WTC11 (cell line): ENCODE measurements at regions not wholly inside any gene's neighbourhood (a gene's known extent, or its start where the extent isn't known, plus 50 kb on each side); places are given as distances from the start of the nearest gene placed in this dataset.

Source experiments
- ATAC-seq: fragments of 200-7000 bp; cut with Tn5 transposase; 2 replicates; pipeline ENCODE4 v1.10.0; 2021; ENCODE audit warnings: mild to moderate bottlenecking, moderate library complexity
- CTCF ChIA-PET: fragments of 300-600 bp; sonication (Branson Sonifier 250); formaldehyde crosslinking; loops from one replicate; lab custom pipeline; 2021; ENCODE audit warnings: antibody characterized with exemption; lab: Charles Lee
- POLR2A ChIA-PET: fragments of 350-600 bp; sonication (Branson Sonifier 250); formaldehyde crosslinking; loops from one replicate; lab custom pipeline; 2021; ENCODE audit warnings: antibody characterized with exemption; lab: Charles Lee
- DNase-seq: peaks from one replicate; pipeline ENCODE4 v3.0.0; 2021; ENCODE audit warnings: low spot score
- H3K27ac Mint-ChIP-seq: 2 replicates; pipeline ENCODE4 v1.8.0; 2021; ENCODE audit warnings: mixed read lengths
- H3K27me3 Mint-ChIP-seq: 2 replicates; pipeline ENCODE4 v1.8.0; 2021; ENCODE audit warnings: low read depth, mild to moderate bottlenecking, moderate library complexity, mixed read lengths
- H3K36me3 Mint-ChIP-seq: 2 replicates; pipeline ENCODE4 v1.8.0; 2021; ENCODE audit warnings: mixed read lengths
- H3K4me1 Mint-ChIP-seq: 2 replicates; pipeline ENCODE4 v1.8.0; 2022; ENCODE audit warnings: mixed read lengths
- H3K4me3 Mint-ChIP-seq: 2 replicates; pipeline ENCODE4 v1.8.0; 2021; ENCODE audit warnings: mild to moderate bottlenecking, moderate library complexity, mixed read lengths
- H3K9me3 Mint-ChIP-seq: 2 replicates; pipeline ENCODE4 v1.8.0; 2021; ENCODE audit warnings: mixed read lengths
- ATF1 ChIP-seq: sonication (generic); formaldehyde crosslinking; IDR thresholded peaks from 2 replicates; pipeline ENCODE4 v1.8.1; 2023; ENCODE audit warnings: mild to moderate bottlenecking, moderate library complexity, missing genetic modification reagents
- ETV6 ChIP-seq: sonication (generic); formaldehyde crosslinking; IDR thresholded peaks from 2 replicates; pipeline ENCODE4 v1.8.1; 2022; ENCODE audit warnings: mild to moderate bottlenecking, missing genetic modification reagents
- FOXK1 ChIP-seq: sonication (generic); formaldehyde crosslinking; IDR thresholded peaks from 2 replicates; pipeline ENCODE4 v1.8.0; 2022; ENCODE audit warnings: mild to moderate bottlenecking, moderate library complexity, missing genetic modification reagents
- GABPB1 ChIP-seq: sonication (generic); formaldehyde crosslinking; IDR thresholded peaks from 2 replicates; pipeline ENCODE4 v1.8.1; 2023; ENCODE audit warnings: mild to moderate bottlenecking, missing genetic modification reagents
- RELA ChIP-seq: sonication (generic); formaldehyde crosslinking; IDR thresholded peaks from 2 replicates; pipeline ENCODE4 v1.8.1; 2022; ENCODE audit warnings: missing genetic modification reagents, mild to moderate bottlenecking, borderline replicate concordance
- SMAD3 ChIP-seq: sonication (generic); formaldehyde crosslinking; IDR thresholded peaks from 2 replicates; pipeline ENCODE4 v1.8.0; 2022; ENCODE audit warnings: missing genetic modification reagents, mild to moderate bottlenecking, borderline replicate concordance
- SMAD4 ChIP-seq: sonication (generic); formaldehyde crosslinking; IDR thresholded peaks from 2 replicates; pipeline ENCODE4 v1.8.0; 2022; ENCODE audit warnings: mild to moderate bottlenecking, missing genetic modification reagents
- TCF7 ChIP-seq: sonication (generic); formaldehyde crosslinking; IDR thresholded peaks from 2 replicates; pipeline ENCODE4 v1.8.0; 2022; ENCODE audit warnings: mild to moderate bottlenecking, low read depth, missing genetic modification reagents, moderate library complexity
- TP53 ChIP-seq: sonication (generic); formaldehyde crosslinking; IDR thresholded peaks from 2 replicates; pipeline ENCODE4 v1.8.1; 2023; ENCODE audit warnings: mild to moderate bottlenecking, missing genetic modification reagents
- ZNF232 ChIP-seq: sonication (generic); formaldehyde crosslinking; IDR thresholded peaks from 2 replicates; pipeline ENCODE4 v1.8.0; 2022; ENCODE audit warnings: mild to moderate bottlenecking, missing genetic modification reagents
- TF ChIP-seq, protein P1 (sequence below): sonication (generic); formaldehyde crosslinking; IDR thresholded peaks from 2 replicates; pipeline ENCODE4 v1.8.1; 2022; ENCODE audit warnings: mild to moderate bottlenecking, moderate library complexity, missing genetic modification reagents
- TF ChIP-seq, protein P2 (sequence below): sonication (generic); formaldehyde crosslinking; IDR thresholded peaks from 2 replicates; pipeline ENCODE4 v1.8.1; 2022; ENCODE audit warnings: low read depth, missing genetic modification reagents, borderline replicate concordance
- TF ChIP-seq, protein P3 (sequence below): sonication (generic); formaldehyde crosslinking; IDR thresholded peaks from 2 replicates; pipeline ENCODE4 v1.8.1; 2023; ENCODE audit warnings: mild to moderate bottlenecking, missing genetic modification reagents, moderate library complexity
- TF ChIP-seq, protein P4 (sequence below): sonication (generic); formaldehyde crosslinking; IDR thresholded peaks from 2 replicates; pipeline ENCODE4 v1.8.0; 2023; ENCODE audit warnings: mild to moderate bottlenecking, missing genetic modification reagents
- TF ChIP-seq, protein P5 (sequence below): sonication (generic); formaldehyde crosslinking; IDR thresholded peaks from 2 replicates; pipeline ENCODE4 v1.8.1; 2022; ENCODE audit warnings: mild to moderate bottlenecking, missing genetic modification reagents, moderate library complexity, borderline replicate concordance
- TF ChIP-seq, protein P6 (sequence below): sonication (generic); formaldehyde crosslinking; IDR thresholded peaks from 2 replicates; pipeline ENCODE4 v1.8.0; 2023; ENCODE audit warnings: missing genetic modification reagents
- TF ChIP-seq, protein P7 (sequence below): fragments of 250-450 bp; sonication (Bioruptor Pico); IDR thresholded peaks from 2 replicates; pipeline ENCODE4 v1.9.0; 2021; ENCODE audit warnings: moderate library complexity, mild to moderate bottlenecking, inconsistent platforms, borderline replicate concordance
- TF ChIP-seq, protein P8 (sequence below): fragments of 250-450 bp; sonication (Bioruptor Pico); IDR thresholded peaks from 2 replicates; pipeline ENCODE4 v1.9.0; 2021; ENCODE audit warnings: mild to moderate bottlenecking
- TF ChIP-seq, protein P9 (sequence below): sonication (generic); formaldehyde crosslinking; IDR thresholded peaks from 2 replicates; pipeline ENCODE4 v1.8.0; 2022; ENCODE audit warnings: mild to moderate bottlenecking, missing genetic modification reagents
- TF ChIP-seq, protein P10 (sequence below): sonication (generic); formaldehyde crosslinking; conservative IDR thresholded peaks from 2 replicates; pipeline ENCODE4 v1.8.1; 2022; ENCODE audit warnings: mild to moderate bottlenecking, missing genetic modification reagents

DNA sequence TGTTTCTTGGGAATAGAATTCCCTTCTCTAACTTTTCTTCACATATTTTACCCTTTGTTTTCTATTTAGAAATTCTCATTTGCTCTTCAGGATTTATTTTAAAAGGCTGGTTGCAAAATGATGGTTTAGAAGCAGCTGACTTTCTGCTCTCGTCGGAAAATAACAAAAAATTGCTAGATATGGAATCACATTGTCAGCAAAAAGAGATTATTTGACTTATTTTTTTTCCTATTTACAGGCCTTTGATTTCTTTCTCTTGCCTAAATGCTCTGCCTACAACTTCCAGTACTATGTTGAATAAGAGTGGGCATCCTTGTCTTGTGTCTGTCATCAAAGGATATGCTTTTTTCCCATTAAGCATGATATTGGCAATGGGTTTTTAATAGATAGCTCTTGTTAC is 1619.1 kb upstream of the ACO1 start (continued):
- TF ChIP-seq, protein P1, sequence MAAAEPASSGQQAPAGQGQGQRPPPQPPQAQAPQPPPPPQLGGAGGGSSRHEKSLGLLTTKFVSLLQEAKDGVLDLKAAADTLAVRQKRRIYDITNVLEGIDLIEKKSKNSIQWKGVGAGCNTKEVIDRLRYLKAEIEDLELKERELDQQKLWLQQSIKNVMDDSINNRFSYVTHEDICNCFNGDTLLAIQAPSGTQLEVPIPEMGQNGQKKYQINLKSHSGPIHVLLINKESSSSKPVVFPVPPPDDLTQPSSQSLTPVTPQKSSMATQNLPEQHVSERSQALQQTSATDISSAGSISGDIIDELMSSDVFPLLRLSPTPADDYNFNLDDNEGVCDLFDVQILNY (CRISPR knock-in tag) = no peak

DNA sequence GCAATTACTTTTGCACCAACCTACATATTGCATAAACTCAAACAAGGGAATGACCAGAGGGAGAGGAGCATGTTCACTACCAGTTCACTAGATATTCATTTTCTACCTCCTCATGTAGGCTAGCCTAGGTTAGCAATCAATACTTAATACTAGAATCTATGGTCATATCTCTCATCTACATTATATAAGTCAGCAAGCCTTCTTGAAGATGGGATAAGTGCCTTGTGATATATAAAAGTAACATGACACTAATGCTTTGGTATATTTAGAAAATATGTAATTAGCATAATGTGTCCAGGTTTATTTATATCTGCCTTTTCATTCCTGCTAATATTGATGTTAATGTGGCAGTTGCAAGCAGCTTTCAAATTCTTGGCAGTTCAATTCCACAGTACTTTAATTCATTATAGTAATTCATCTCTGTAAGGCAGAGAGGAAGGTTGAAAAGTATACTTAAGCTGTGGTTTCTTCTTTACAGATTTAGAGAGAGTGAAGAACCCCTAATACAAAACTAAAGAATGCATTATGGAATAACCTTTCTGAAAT is 1613.2 kb upstream of the ACO1 start:
- peaks cover 2% of the 10 kb centered on the region; the same call in 1 of the 2 replicates for H3K36me3 Mint-ChIP-seq
- H3K4me3 Mint-ChIP-seq = no peak overlapping the region
- ATAC-seq (no peak), DNase-seq (no peak)
- no peak for TF ChIP-seq RELA
- no peak for TF ChIP-seq GABPB1 (CRISPR knock-in tag)
- TF ChIP-seq, protein P2, sequence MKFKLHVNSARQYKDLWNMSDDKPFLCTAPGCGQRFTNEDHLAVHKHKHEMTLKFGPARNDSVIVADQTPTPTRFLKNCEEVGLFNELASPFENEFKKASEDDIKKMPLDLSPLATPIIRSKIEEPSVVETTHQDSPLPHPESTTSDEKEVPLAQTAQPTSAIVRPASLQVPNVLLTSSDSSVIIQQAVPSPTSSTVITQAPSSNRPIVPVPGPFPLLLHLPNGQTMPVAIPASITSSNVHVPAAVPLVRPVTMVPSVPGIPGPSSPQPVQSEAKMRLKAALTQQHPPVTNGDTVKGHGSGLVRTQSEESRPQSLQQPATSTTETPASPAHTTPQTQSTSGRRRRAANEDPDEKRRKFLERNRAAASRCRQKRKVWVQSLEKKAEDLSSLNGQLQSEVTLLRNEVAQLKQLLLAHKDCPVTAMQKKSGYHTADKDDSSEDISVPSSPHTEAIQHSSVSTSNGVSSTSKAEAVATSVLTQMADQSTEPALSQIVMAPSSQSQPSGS (CRISPR knock-in tag) = no peak
- TF ChIP-seq, protein P3, sequence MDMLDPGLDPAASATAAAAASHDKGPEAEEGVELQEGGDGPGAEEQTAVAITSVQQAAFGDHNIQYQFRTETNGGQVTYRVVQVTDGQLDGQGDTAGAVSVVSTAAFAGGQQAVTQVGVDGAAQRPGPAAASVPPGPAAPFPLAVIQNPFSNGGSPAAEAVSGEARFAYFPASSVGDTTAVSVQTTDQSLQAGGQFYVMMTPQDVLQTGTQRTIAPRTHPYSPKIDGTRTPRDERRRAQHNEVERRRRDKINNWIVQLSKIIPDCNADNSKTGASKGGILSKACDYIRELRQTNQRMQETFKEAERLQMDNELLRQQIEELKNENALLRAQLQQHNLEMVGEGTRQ = no peak
- no peak for TF ChIP-seq FOXK1
- no peak for TF ChIP-seq ETV6
- TF ChIP-seq, protein P4, sequence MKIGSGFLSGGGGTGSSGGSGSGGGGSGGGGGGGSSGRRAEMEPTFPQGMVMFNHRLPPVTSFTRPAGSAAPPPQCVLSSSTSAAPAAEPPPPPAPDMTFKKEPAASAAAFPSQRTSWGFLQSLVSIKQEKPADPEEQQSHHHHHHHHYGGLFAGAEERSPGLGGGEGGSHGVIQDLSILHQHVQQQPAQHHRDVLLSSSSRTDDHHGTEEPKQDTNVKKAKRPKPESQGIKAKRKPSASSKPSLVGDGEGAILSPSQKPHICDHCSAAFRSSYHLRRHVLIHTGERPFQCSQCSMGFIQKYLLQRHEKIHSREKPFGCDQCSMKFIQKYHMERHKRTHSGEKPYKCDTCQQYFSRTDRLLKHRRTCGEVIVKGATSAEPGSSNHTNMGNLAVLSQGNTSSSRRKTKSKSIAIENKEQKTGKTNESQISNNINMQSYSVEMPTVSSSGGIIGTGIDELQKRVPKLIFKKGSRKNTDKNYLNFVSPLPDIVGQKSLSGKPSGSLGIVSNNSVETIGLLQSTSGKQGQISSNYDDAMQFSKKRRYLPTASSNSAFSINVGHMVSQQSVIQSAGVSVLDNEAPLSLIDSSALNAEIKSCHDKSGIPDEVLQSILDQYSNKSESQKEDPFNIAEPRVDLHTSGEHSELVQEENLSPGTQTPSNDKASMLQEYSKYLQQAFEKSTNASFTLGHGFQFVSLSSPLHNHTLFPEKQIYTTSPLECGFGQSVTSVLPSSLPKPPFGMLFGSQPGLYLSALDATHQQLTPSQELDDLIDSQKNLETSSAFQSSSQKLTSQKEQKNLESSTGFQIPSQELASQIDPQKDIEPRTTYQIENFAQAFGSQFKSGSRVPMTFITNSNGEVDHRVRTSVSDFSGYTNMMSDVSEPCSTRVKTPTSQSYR (CRISPR knock-in tag) = no peak
- TF ChIP-seq TCF7 (CRISPR knock-in tag) = no peak
- TF ChIP-seq SMAD4 (CRISPR knock-in tag) = no peak
- no peak for TF ChIP-seq ZNF232
- TF ChIP-seq, protein P5, sequence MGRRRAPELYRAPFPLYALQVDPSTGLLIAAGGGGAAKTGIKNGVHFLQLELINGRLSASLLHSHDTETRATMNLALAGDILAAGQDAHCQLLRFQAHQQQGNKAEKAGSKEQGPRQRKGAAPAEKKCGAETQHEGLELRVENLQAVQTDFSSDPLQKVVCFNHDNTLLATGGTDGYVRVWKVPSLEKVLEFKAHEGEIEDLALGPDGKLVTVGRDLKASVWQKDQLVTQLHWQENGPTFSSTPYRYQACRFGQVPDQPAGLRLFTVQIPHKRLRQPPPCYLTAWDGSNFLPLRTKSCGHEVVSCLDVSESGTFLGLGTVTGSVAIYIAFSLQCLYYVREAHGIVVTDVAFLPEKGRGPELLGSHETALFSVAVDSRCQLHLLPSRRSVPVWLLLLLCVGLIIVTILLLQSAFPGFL = no peak
- no peak for TF ChIP-seq TP53 (CRISPR knock-in tag)
- TF ChIP-seq, protein P6, sequence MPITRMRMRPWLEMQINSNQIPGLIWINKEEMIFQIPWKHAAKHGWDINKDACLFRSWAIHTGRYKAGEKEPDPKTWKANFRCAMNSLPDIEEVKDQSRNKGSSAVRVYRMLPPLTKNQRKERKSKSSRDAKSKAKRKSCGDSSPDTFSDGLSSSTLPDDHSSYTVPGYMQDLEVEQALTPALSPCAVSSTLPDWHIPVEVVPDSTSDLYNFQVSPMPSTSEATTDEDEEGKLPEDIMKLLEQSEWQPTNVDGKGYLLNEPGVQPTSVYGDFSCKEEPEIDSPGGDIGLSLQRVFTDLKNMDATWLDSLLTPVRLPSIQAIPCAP (CRISPR knock-in tag) = no peak
- TF ChIP-seq, protein P7, sequence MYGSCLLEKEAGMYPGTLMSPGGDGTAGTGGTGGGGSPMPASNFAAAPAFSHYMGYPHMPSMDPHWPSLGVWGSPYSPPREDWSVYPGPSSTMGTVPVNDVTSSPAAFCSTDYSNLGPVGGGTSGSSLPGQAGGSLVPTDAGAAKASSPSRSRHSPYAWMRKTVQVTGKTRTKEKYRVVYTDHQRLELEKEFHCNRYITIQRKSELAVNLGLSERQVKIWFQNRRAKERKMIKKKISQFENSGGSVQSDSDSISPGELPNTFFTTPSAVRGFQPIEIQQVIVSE (CRISPR knock-in tag) = no peak
- TF ChIP-seq ATF1 (CRISPR knock-in tag) = no peak
- TF ChIP-seq, protein P8, sequence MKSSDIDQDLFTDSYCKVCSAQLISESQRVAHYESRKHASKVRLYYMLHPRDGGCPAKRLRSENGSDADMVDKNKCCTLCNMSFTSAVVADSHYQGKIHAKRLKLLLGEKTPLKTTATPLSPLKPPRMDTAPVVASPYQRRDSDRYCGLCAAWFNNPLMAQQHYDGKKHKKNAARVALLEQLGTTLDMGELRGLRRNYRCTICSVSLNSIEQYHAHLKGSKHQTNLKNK (CRISPR knock-in tag) = no peak
- TF ChIP-seq, protein P9, sequence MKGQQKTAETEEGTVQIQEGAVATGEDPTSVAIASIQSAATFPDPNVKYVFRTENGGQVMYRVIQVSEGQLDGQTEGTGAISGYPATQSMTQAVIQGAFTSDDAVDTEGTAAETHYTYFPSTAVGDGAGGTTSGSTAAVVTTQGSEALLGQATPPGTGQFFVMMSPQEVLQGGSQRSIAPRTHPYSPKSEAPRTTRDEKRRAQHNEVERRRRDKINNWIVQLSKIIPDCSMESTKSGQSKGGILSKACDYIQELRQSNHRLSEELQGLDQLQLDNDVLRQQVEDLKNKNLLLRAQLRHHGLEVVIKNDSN (CRISPR knock-in tag) = no peak
- TF ChIP-seq, protein P10, sequence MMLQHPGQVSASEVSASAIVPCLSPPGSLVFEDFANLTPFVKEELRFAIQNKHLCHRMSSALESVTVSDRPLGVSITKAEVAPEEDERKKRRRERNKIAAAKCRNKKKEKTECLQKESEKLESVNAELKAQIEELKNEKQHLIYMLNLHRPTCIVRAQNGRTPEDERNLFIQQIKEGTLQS = no peak
- TF ChIP-seq SMAD3 (CRISPR knock-in tag) = no peak
- ChIA-PET CTCF (no interaction called here), POLR2A (no interaction called here)
- H3K4me1 Mint-ChIP-seq = no peaks in the 10 kb centered on the region
- H3K27ac Mint-ChIP-seq = no peak overlapping the region
- peaks cover 16% of the 10 kb centered on the region for H3K9me3 Mint-ChIP-seq
- no peaks in the 10 kb centered on the region for H3K27me3 Mint-ChIP-seq
